H7 (cell line): ENCODE measurements at regions not wholly inside any gene's neighbourhood (a gene's known extent, or its start where the extent isn't known, plus 50 kb on each side); places are given as distances from the start of the nearest gene placed in this dataset.
"Not testable (repeated sequence)": the region's sequence is repeated elsewhere in the genome, so short reads cannot be mapped to it uniquely, and the experiment has no call there.

ENCODE experiments used
- DNase-seq: peaks from one replicate; pipeline ENCODE4 v3.0.0; 2012
- H3K27me3 ChIP-seq: 2 replicates; pipeline ENCODE4 v1.6.0; 2011; ENCODE audit warnings: mild to moderate bottlenecking, low read length; ENCODE audit not compliant: control insufficient read depth, insufficient read depth
- H3K36me3 ChIP-seq: replicated peaks from 2 replicates; pipeline ENCODE4 v1.5.1; 2011; ENCODE audit warnings: low read length; ENCODE audit not compliant: control insufficient read depth, insufficient read depth
- H3K4me3 ChIP-seq: 2 replicates; pipeline ENCODE4 v1.5.1; 2011; ENCODE audit warnings: low read depth, mild to moderate bottlenecking, control low read depth, low read length, moderate library complexity; ENCODE audit not compliant: insufficient read depth

- DNase-seq: no peak
- Histone ChIP-seq H3K4me3 (no peak overlapping the region), H3K36me3 (no peaks in the 10 kb centered on the region), H3K27me3 (no peaks in the 10 kb centered on the region)
Measured at GRCh38 chr7:51929818-51930217, 613.2 kb upstream of the COBL start.

GRCh38 chr7:51927738-51928137 lies 611.1 kb upstream of the COBL start:
- DNase-seq: no peak
- Histone ChIP-seq H3K36me3 (no peaks in the 10 kb centered on the region), H3K4me3 (no peak overlapping the region), H3K27me3 (no peaks in the 10 kb centered on the region)

- Histone ChIP-seq H3K27me3 (no peaks in the 10 kb centered on the region), H3K36me3 (no peaks in the 10 kb centered on the region)
- DNase-seq: no peak
Measured at GRCh38 chr7:51918581-51918980, 602.0 kb upstream of the COBL start.

GRCh38 chr7:51901489-51901840 lies 584.9 kb upstream of the COBL start:
- H3K27me3 ChIP-seq: no peaks in the 10 kb centered on the region
- H3K36me3 ChIP-seq: no peaks in the 10 kb centered on the region
- H3K4me3 ChIP-seq: no peak overlapping the region
- DNase-seq: no peak

More at GRCh38 chr7:51918581-51918980, 602.0 kb upstream of the COBL start:
- H3K4me3 ChIP-seq: no peak overlapping the region

GRCh38 chr7:51900755-51901488 lies 584.3 kb upstream of the COBL start:
- H3K27me3 ChIP-seq, DNase-seq, H3K4me3 ChIP-seq, H3K36me3 ChIP-seq: not testable (repeated sequence)

- Histone ChIP-seq H3K4me3 (no peak overlapping the region), H3K36me3 (no peaks in the 10 kb centered on the region), H3K27me3 (no peaks in the 10 kb centered on the region)
- no peak for DNase-seq
Measured at GRCh38 chr7:51899611-51900010, 583.0 kb upstream of the COBL start.

- Histone ChIP-seq H3K27me3 (no peaks in the 10 kb centered on the region), H3K4me3 (no peak overlapping the region), H3K36me3 (no peaks in the 10 kb centered on the region)
- no peak for DNase-seq
Measured at GRCh38 chr7:51882412-51882811, 565.8 kb upstream of the COBL start.

DNA sequence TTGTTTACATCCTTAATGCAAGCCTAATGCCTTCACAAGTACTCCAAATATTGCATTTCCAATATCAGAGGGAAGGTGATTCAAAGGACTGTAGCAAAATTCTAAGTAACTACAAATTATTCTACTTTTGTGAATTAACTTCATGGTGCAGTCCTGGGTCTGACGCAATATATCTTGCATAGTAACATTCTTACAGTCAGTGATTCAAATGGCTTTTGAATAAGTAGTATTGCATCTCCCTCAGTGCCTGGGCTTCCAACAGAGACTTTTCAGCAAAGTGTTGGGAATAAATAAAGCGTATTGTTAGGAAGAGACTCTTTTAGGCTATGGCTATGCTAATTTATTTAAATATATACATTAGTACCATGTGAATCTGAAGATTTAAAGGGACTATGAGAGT lies 564.7 kb upstream of the COBL start:
- DNase-seq: no peak
- no peak overlapping the region for H3K4me3 ChIP-seq
- no peaks in the 10 kb centered on the region for H3K36me3 ChIP-seq
- H3K27me3 ChIP-seq: no peaks in the 10 kb centered on the region

- Histone ChIP-seq H3K4me3 (no peak overlapping the region), H3K36me3 (no peaks in the 10 kb centered on the region), H3K27me3 (no peaks in the 10 kb centered on the region)
- DNase-seq: no peak
Measured at GRCh38 chr7:51878865-51879264, 562.3 kb upstream of the COBL start.

DNA sequence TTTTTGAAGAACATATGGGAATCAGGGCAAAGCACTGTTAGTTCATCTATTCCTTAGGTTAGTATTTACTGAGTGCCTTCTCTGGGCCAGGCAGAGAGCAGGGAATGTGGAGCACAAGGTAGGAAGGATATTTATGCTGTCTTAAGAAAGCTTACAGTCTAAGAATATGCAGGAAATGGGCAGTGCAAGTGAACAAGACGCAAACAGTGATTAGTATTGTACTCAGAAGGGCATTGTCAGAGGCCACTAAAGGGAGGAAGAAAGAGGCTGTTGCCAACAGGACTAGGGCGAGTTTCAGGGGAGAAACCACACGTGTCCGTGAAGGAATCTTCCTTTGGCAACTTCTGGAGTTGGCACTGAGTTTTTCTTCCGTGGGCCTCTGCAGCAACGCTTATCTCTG lies 552.8 kb upstream of the COBL start:
- DNase-seq: no peak
- no peaks in the 10 kb centered on the region for H3K36me3 ChIP-seq
- no peak overlapping the region for H3K4me3 ChIP-seq
- no peaks in the 10 kb centered on the region for H3K27me3 ChIP-seq

GRCh38 chr7:51867117-51867516 lies 550.5 kb upstream of the COBL start:
- no peak for DNase-seq
- H3K36me3 ChIP-seq: no peaks in the 10 kb centered on the region
- no peak overlapping the region for H3K4me3 ChIP-seq
- no peaks in the 10 kb centered on the region for H3K27me3 ChIP-seq

- no peak for DNase-seq
- H3K27me3 ChIP-seq: no peaks in the 10 kb centered on the region
- H3K4me3 ChIP-seq: no peak overlapping the region
- no peaks in the 10 kb centered on the region for H3K36me3 ChIP-seq
Measured at GRCh38 chr7:51860305-51860704, 543.7 kb upstream of the COBL start.

DNA sequence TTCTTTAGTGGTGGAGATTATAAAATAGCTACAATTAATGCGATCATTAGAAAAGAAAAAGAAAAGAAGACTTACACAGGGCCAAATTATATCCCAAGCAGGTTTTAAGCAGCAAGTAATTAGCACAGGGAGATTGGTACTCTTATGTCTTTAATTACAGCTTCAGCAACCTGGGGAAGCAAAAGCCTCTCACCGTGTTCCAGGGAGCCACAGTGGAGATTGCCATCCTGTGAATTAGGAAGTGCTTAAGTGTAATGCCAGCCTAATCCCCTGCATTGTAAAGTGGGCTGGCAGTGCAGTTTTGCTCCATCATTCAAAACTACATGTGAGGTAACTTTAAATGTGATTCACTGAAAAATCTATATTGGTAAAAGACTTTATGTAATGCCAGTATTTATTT lies 533.5 kb upstream of the COBL start:
- no peaks in the 10 kb centered on the region for H3K36me3 ChIP-seq
- no peak for DNase-seq
- no peak overlapping the region for H3K4me3 ChIP-seq
- no peaks in the 10 kb centered on the region for H3K27me3 ChIP-seq

DNA sequence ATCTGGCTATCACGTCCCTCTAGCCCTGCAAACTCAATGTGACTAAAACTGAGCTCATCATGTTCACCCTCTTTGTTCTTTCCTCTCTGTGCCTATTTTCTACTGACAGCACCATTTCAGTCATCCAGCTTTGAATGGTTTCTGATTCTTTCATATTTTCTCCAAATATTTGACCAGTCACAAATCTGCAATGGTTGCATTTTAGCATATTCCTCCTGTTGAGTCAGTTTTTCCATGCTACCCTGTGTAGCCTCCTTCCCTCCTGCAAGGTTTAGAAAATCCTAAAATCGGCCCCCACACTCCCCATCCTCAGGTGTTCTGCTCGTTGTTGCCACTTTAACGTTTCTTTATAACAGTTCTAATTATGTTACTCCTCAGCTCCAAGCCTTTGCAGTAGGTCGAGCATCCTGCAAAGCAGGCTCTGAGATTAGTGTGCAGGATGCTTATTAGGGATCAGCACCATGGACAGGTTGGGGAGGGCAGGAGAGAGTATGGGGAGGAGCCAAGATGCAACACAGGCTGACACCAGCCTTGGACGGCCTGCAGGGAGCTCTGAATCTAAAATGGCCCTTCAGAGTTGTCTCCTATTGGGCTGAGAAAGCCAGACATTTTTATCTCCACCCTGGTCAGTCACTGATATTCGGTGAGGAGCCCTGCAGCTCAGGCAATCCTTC lies 531.0 kb upstream of the COBL start:
- DNase-seq: peak; percentile 44

DNA sequence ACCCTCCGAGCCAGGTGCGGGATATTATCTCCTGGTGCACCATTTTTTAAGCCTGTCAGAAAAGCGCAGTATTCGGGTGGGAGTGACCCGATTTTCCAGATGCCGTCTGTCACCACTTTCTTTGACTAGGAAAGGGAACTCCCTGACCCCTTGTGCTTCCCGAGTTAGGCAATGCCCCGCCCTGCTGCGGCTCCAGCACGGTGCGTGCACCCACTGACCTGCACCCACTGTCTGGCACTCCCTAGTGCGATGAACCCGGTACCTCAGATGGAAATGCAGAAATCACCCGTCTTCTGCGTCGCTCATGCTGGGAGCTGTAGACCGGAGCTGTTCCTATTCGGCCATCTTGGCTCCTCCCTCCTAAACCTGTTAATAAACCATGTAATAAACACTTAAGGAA lies 522.5 kb upstream of the COBL start:
- H3K4me3 ChIP-seq, H3K27me3 ChIP-seq, DNase-seq, H3K36me3 ChIP-seq: not testable (repeated sequence)

More for the DNA sequence above, 531.0 kb upstream of the COBL start:
- no peaks in the 10 kb centered on the region for H3K36me3 ChIP-seq
- no peaks in the 10 kb centered on the region for H3K27me3 ChIP-seq
- no peak overlapping the region for H3K4me3 ChIP-seq
